ENCODE measurements at regions not wholly inside any gene's neighbourhood (a gene's known extent, or its start where the extent isn't known, plus 50 kb on each side); places are given as distances from the start of the nearest gene placed in this dataset.

GRCh38 chr12:86787419-86787818, 531.2 kb upstream of the MGAT4C start:
- Histone ChIP-seq H3K9me3 (no peaks in the 10 kb centered on the region), H3K4me3 (no peak overlapping the region), H3K27me3 (no peaks in the 10 kb centered on the region), H3K4me1 (no peaks in the 10 kb centered on the region), H3K27ac (no peak overlapping the region), H3K36me3 (no peaks in the 10 kb centered on the region)
- TF ChIP-seq, protein P1, sequence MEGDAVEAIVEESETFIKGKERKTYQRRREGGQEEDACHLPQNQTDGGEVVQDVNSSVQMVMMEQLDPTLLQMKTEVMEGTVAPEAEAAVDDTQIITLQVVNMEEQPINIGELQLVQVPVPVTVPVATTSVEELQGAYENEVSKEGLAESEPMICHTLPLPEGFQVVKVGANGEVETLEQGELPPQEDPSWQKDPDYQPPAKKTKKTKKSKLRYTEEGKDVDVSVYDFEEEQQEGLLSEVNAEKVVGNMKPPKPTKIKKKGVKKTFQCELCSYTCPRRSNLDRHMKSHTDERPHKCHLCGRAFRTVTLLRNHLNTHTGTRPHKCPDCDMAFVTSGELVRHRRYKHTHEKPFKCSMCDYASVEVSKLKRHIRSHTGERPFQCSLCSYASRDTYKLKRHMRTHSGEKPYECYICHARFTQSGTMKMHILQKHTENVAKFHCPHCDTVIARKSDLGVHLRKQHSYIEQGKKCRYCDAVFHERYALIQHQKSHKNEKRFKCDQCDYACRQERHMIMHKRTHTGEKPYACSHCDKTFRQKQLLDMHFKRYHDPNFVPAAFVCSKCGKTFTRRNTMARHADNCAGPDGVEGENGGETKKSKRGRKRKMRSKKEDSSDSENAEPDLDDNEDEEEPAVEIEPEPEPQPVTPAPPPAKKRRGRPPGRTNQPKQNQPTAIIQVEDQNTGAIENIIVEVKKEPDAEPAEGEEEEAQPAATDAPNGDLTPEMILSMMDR (IDR thresholded peaks at IDR 0.05): no peak
- TF ChIP-seq POLR2A (IDR thresholded peaks at IDR 0.05): no peak
- no peak for DNase-seq
- ATAC-seq: no peak
- intact Hi-C loops (cut with DNase I): no loop called here

GRCh38 chr12:86777325-86777724, 521.1 kb upstream of the MGAT4C start:
- H3K27ac ChIP-seq: no peak overlapping the region
- no peaks in the 10 kb centered on the region for H3K9me3 ChIP-seq
- 58% methylated on average over 2 of the region's 2 CpGs for WGBS (ENCODE audit: insufficient coverage, low coverage, low lambda C conversion rate, missing lambda C conversion rate)
- DNase-seq (no peak), ATAC-seq (no peak)
- H3K4me3 ChIP-seq: no peak overlapping the region
- intact Hi-C loops (cut with DNase I): no loop called here
- TF ChIP-seq, protein P1 (IDR thresholded peaks at IDR 0.05): no peak
- no peak for TF ChIP-seq POLR2A (IDR thresholded peaks at IDR 0.05)
- H3K36me3 ChIP-seq: no peaks in the 10 kb centered on the region
- H3K4me1 ChIP-seq: no peaks in the 10 kb centered on the region
- no peaks in the 10 kb centered on the region for H3K27me3 ChIP-seq

DNA sequence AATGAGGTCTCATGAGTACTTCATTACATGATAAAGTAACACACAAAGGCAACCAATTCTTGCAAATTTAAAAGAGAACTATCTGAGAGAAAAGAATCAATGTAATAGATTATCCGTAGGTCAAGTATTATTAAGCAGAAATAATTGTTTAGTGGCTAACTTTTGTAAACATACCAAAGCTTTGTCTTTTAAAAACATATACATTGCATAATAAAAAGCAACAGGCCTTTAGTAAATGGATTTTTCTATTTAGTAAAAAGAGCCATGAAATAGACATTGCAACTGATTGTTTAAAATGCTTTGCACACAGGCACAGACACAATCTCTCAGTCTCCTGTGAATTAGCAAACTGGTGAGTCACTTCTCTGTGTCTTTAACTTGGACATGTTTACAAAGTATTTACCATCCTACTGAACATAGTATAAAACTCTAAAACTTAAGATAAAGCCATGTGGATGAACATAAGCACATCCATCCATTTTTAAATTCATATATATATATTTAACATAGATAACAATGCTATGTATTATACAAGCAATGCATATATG, 518.7 kb upstream of the MGAT4C start:
- WGBS (ENCODE audit: insufficient coverage, low coverage, low lambda C conversion rate, missing lambda C conversion rate): 44% methylated on average over 1 of the region's 1 CpG
- intact Hi-C loops (cut with DNase I): no loop called here

DNA sequence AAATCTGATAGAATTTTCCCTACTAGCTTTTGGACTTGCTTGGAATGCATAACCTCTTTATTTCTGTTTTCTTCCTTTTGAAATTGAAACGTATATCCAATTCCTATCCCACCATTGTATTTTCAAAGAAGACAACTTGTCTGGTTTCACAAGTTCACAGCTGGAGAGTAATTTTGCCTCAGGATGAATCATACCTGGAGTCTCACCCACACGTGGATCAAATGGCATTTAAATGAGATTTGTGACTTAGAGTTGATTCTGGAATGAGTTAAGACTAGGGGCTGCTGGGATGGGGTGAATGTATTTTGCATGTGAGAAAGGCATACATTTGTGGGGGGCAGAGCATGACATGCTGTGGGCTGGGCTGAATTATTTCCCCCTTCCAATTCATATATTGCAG, 516.5 kb upstream of the MGAT4C start:
- no peaks in the 10 kb centered on the region for H3K27me3 ChIP-seq
- no peaks in the 10 kb centered on the region for H3K9me3 ChIP-seq
- no peak overlapping the region for H3K27ac ChIP-seq
- no peak overlapping the region for H3K4me3 ChIP-seq
- H3K36me3 ChIP-seq: no peaks in the 10 kb centered on the region
- DNase-seq (no peak), ATAC-seq (no peak)
- 49% methylated on average over 2 of the region's 2 CpGs for WGBS (ENCODE audit: insufficient coverage, low coverage, low lambda C conversion rate, missing lambda C conversion rate)
- no peaks in the 10 kb centered on the region for H3K4me1 ChIP-seq
- no peak for TF ChIP-seq POLR2A (IDR thresholded peaks at IDR 0.05)
- TF ChIP-seq, protein P1 (IDR thresholded peaks at IDR 0.05): no peak
- intact Hi-C loops (cut with DNase I): no loop called here

More for the DNA sequence above, 518.7 kb upstream of the MGAT4C start:
- no peak for TF ChIP-seq POLR2A (IDR thresholded peaks at IDR 0.05)
- TF ChIP-seq, protein P1 (IDR thresholded peaks at IDR 0.05): no peak
- Histone ChIP-seq H3K27ac (no peak overlapping the region), H3K4me1 (no peaks in the 10 kb centered on the region), H3K36me3 (no peaks in the 10 kb centered on the region), H3K27me3 (no peaks in the 10 kb centered on the region), H3K4me3 (no peak overlapping the region), H3K9me3 (no peaks in the 10 kb centered on the region)
- ATAC-seq (no peak), DNase-seq (no peak)

GRCh38 chr12:86770871-86771270, 514.7 kb upstream of the MGAT4C start:
- no peak overlapping the region for H3K27ac ChIP-seq
- H3K4me3 ChIP-seq: no peak overlapping the region
- DNase-seq (no peak), ATAC-seq (no peak)
- H3K4me1 ChIP-seq: no peaks in the 10 kb centered on the region
- no peaks in the 10 kb centered on the region for H3K27me3 ChIP-seq
- no peaks in the 10 kb centered on the region for H3K9me3 ChIP-seq
- intact Hi-C loops (cut with DNase I): no loop called here
- no peaks in the 10 kb centered on the region for H3K36me3 ChIP-seq
- TF ChIP-seq POLR2A (IDR thresholded peaks at IDR 0.05): no peak
- TF ChIP-seq, protein P1 (IDR thresholded peaks at IDR 0.05): no peak
